Esophagus squamous epithelium (tissue), 4 donors: ENCODE measurements at regions not wholly inside any gene's neighbourhood (a gene's known extent, or its start where the extent isn't known, plus 50 kb on each side); places are given as distances from the start of the nearest gene placed in this dataset.

ENCODE experiments used
- CTCF ChIP-seq, 6 experiments: fragments of 450-650 bp in 4 of 6; fragments of 200-600 bp in 2 of 6; sonication (generic) in 2 of 6; IDR thresholded peaks; one replicate each; pipeline ENCODE4 v1.5.1; 2016 to 2019; ENCODE audit warnings: antibody characterized with exemption in 6 of 6, mild to moderate bottlenecking in 4 of 6, moderate library complexity in 4 of 6
- POLR2A ChIP-seq, 4 donors: fragments of 450-650 bp; IDR thresholded peaks; one replicate each; pipeline ENCODE4 v1.6.1; 2017; ENCODE audit warnings: antibody characterized with exemption in 4 of 4, mild to moderate bottlenecking in 4 of 4, moderate library complexity in 3 of 4

- TF ChIP-seq CTCF (IDR thresholded peaks at IDR 0.05) = no peak
- no peak for TF ChIP-seq POLR2A (IDR thresholded peaks at IDR 0.05)
Measured at GRCh38 chr6:104462811-104463599, 396.7 kb downstream of the HACE1 start.
